ENCODE measurements at regions not wholly inside any gene's neighbourhood (a gene's known extent, or its start where the extent isn't known, plus 50 kb on each side); places are given as distances from the start of the nearest gene placed in this dataset.

DNA sequence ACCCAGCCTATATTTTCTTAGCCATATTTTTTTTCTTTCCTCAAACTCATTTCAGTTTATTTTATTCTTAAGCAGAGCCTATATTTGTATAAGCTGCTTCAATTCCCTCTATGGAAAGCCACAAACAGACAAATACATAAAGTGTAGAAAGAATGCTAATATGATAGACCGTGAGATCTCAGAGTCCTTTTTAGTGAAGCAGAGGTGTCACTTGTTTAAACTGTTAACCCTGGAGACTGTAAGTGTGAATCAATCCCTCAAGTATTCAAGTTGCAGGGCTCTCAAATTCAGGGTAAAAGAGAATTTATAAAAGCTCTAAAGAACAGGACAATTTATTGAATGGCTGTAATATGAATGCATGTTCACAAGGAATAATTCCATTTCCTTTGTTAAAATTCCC, 72.2 kb upstream of the BHLHE40 start:
- TF ChIP-seq, protein P1, sequence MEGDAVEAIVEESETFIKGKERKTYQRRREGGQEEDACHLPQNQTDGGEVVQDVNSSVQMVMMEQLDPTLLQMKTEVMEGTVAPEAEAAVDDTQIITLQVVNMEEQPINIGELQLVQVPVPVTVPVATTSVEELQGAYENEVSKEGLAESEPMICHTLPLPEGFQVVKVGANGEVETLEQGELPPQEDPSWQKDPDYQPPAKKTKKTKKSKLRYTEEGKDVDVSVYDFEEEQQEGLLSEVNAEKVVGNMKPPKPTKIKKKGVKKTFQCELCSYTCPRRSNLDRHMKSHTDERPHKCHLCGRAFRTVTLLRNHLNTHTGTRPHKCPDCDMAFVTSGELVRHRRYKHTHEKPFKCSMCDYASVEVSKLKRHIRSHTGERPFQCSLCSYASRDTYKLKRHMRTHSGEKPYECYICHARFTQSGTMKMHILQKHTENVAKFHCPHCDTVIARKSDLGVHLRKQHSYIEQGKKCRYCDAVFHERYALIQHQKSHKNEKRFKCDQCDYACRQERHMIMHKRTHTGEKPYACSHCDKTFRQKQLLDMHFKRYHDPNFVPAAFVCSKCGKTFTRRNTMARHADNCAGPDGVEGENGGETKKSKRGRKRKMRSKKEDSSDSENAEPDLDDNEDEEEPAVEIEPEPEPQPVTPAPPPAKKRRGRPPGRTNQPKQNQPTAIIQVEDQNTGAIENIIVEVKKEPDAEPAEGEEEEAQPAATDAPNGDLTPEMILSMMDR (IDR thresholded peaks at IDR 0.05): no peak
- TF ChIP-seq POLR2A (IDR thresholded peaks at IDR 0.05) (no peak), EP300 (IDR thresholded peaks at IDR 0.05; ENCODE audit: low read depth) (no peak), POLR2AphosphoS5 (IDR thresholded peaks at IDR 0.05) (no peak)

Data from transverse colon (tissue), 4 donors.